Neutrophil (primary cell): ENCODE measurements at regions not wholly inside any gene's neighbourhood (a gene's known extent, or its start where the extent isn't known, plus 50 kb on each side); places are given as distances from the start of the nearest gene placed in this dataset.

Experiments
- H3K27ac ChIP-seq: fragments of 200-600 bp; sonication (generic); 2 replicates; pipeline ENCODE4 v1.5.1; 2016; ENCODE audit warnings: mild to moderate bottlenecking, moderate library complexity
- H3K27me3 ChIP-seq: fragments of 200-600 bp; sonication (generic); 2 replicates; pipeline ENCODE4 v1.6.0; 2016; ENCODE audit warnings: mild to moderate bottlenecking
- H3K36me3 ChIP-seq: fragments of 200-600 bp; sonication (generic); 2 replicates; pipeline ENCODE4 v1.5.1; 2017
- H3K4me1 ChIP-seq, 2 experiments: fragments of 200-600 bp in 1 of 2; sonication (generic) in 1 of 2; 1 replicate in 1 of 2; 2 replicates in 1 of 2; pipeline versions ENCODE4 v1.5.1 to v1.6.1; 2013 to 2016; ENCODE audit warnings: low read depth in 1 of 2, low read length in 1 of 2, mild to moderate bottlenecking in 1 of 2, moderate library complexity in 1 of 2; ENCODE audit not compliant: control insufficient read depth in 1 of 2, insufficient read depth in 1 of 2
- H3K4me3 ChIP-seq, 2 experiments: fragments of 200-600 bp in 1 of 2; sonication (generic) in 1 of 2; 1 replicate in 1 of 2; 2 replicates in 1 of 2; pipeline ENCODE4 v1.5.1; 2013 to 2016; ENCODE audit warnings: low read depth in 1 of 2, low read length in 1 of 2, mild to moderate bottlenecking in 1 of 2, moderate library complexity in 1 of 2
- H3K9me3 ChIP-seq: fragments of 200-600 bp; sonication (generic); 2 replicates; pipeline ENCODE4 v1.5.1; 2016
- CTCF ChIP-seq: fragments of 200-600 bp; sonication (generic); IDR thresholded peaks from 2 replicates; pipeline ENCODE4 v1.5.1; 2016; ENCODE audit warnings: antibody characterized with exemption

GRCh38 chr11:109785714-109786113, 307.5 kb upstream of the ZC3H12C start:
- Histone ChIP-seq H3K9me3 (no peaks in the 10 kb centered on the region), H3K27me3 (no peaks in the 10 kb centered on the region), H3K36me3 (no peaks in the 10 kb centered on the region), H3K27ac (no peak overlapping the region), H3K4me1 (no peaks in the 10 kb centered on the region), H3K4me3 (no peak overlapping the region)
- TF ChIP-seq CTCF = no peak

- TF ChIP-seq CTCF = no peak
- no peak overlapping the region for H3K4me3 ChIP-seq
- no peaks in the 10 kb centered on the region for H3K36me3 ChIP-seq
These were observed 304.2 kb upstream of the ZC3H12C start for GRCh38 chr11:109788948-109789490.

GRCh38 chr11:109789901-109790300, 303.3 kb upstream of the ZC3H12C start:
- Histone ChIP-seq H3K4me1 (no peaks in the 10 kb centered on the region), H3K27me3 (no peaks in the 10 kb centered on the region), H3K9me3 (no peaks in the 10 kb centered on the region), H3K36me3 (no peaks in the 10 kb centered on the region), H3K4me3 (no peak overlapping the region), H3K27ac (no peak overlapping the region)
- no peak for TF ChIP-seq CTCF

More at GRCh38 chr11:109788948-109789490, 304.2 kb upstream of the ZC3H12C start:
- no peaks in the 10 kb centered on the region for H3K27me3 ChIP-seq
- no peaks in the 10 kb centered on the region for H3K9me3 ChIP-seq
- H3K27ac ChIP-seq = no peak overlapping the region
- no peaks in the 10 kb centered on the region for H3K4me1 ChIP-seq

GRCh38 chr11:109791337-109791736, 301.9 kb upstream of the ZC3H12C start:
- Histone ChIP-seq H3K27ac (no peak overlapping the region), H3K36me3 (no peaks in the 10 kb centered on the region), H3K27me3 (no peaks in the 10 kb centered on the region), H3K4me3 (no peak overlapping the region), H3K9me3 (no peaks in the 10 kb centered on the region), H3K4me1 (no peaks in the 10 kb centered on the region)
- TF ChIP-seq CTCF = no peak

GRCh38 chr11:109794501-109794900, 298.7 kb upstream of the ZC3H12C start:
- no peak overlapping the region for H3K27ac ChIP-seq
- no peaks in the 10 kb centered on the region for H3K36me3 ChIP-seq
- no peak for TF ChIP-seq CTCF
- no peaks in the 10 kb centered on the region for H3K27me3 ChIP-seq
- H3K4me1 ChIP-seq = no peaks in the 10 kb centered on the region
- no peaks in the 10 kb centered on the region for H3K9me3 ChIP-seq
- no peak overlapping the region for H3K4me3 ChIP-seq

GRCh38 chr11:109795234-109795633, 298.0 kb upstream of the ZC3H12C start:
- no peak for TF ChIP-seq CTCF

More at GRCh38 chr11:109795234-109795633, 298.0 kb upstream of the ZC3H12C start:
- H3K27ac ChIP-seq = no peak overlapping the region
- no peaks in the 10 kb centered on the region for H3K4me1 ChIP-seq
- H3K4me3 ChIP-seq = no peak overlapping the region
- H3K27me3 ChIP-seq = no peaks in the 10 kb centered on the region
- H3K9me3 ChIP-seq = no peaks in the 10 kb centered on the region
- H3K36me3 ChIP-seq = no peaks in the 10 kb centered on the region
